ENCODE measurements at regions not wholly inside any gene's neighbourhood (a gene's known extent, or its start where the extent isn't known, plus 50 kb on each side); places are given as distances from the start of the nearest gene placed in this dataset.
A peak's percentile ranks its signal among the peaks of the same experiment; 100 is the strongest.

GRCh38 chr7:94761451-94761850 is 105.5 kb upstream of the SGCE start:
- no peak for TF ChIP-seq EZH2 (IDR thresholded peaks at IDR 0.05; ENCODE audit: insufficient read depth, low read length)
- no peak for TF ChIP-seq CTCF (IDR thresholded peaks at IDR 0.05; ENCODE audit: insufficient read depth, low read depth, low read length)
- DNase-seq (ENCODE audit: low read depth) (no peak), FAIRE-seq (no peak)

GRCh38 chr7:94763268-94763667 is 107.3 kb upstream of the SGCE start:
- no peak for FAIRE-seq
- Histone ChIP-seq H4K20me1 (ENCODE audit: insufficient read depth, low read length) (no peaks in the 10 kb centered on the region), H3K9ac (ENCODE audit: low read length) (no peak overlapping the region), H3K27me3 (ENCODE audit: insufficient read depth, low read length) (no peaks in the 10 kb centered on the region), H3K27ac (ENCODE audit: low read depth, low read length) (no peak overlapping the region), H3K79me2 (ENCODE audit: insufficient read depth, low read length) (no peaks in the 10 kb centered on the region), H3K36me3 (ENCODE audit: insufficient read depth, low read length) (no peaks in the 10 kb centered on the region), H3K9me3 (ENCODE audit: insufficient read depth, low read depth, low read length) (no peaks in the 10 kb centered on the region), H3K4me3 (ENCODE audit: insufficient read depth, low read depth, low read length) (no peak overlapping the region), H2AFZ (ENCODE audit: low read depth, low read length) (peak overlapping the region; percentile 17), H3K4me1 (ENCODE audit: insufficient read depth, low read length) (no peaks in the 10 kb centered on the region), H3K4me2 (ENCODE audit: low read length) (no peak overlapping the region)
- H3K27me3 Mint-ChIP-seq (ENCODE audit: low read depth, unreplicated experiment): no peaks in the 10 kb centered on the region
- no peak for DNase-seq (ENCODE audit: low read depth)
- no peaks in the 10 kb centered on the region for H3K36me3 Mint-ChIP-seq (ENCODE audit: low read depth, unreplicated experiment)
- H3K4me1 Mint-ChIP-seq (ENCODE audit: low read depth, unreplicated experiment): no peaks in the 10 kb centered on the region
- H3K4me3 Mint-ChIP-seq (ENCODE audit: unreplicated experiment): no peak overlapping the region
- H3K9me3 Mint-ChIP-seq (ENCODE audit: unreplicated experiment): peaks cover 2% of the 10 kb centered on the region
- TF ChIP-seq CTCF (IDR thresholded peaks at IDR 0.05; ENCODE audit: insufficient read depth, low read depth, low read length): no peak
- no peak for TF ChIP-seq EZH2 (IDR thresholded peaks at IDR 0.05; ENCODE audit: insufficient read depth, low read length)
- H3K27ac Mint-ChIP-seq (ENCODE audit: unreplicated experiment): no peak overlapping the region

More at GRCh38 chr7:94761451-94761850, 105.5 kb upstream of the SGCE start:
- Histone ChIP-seq H3K4me1 (ENCODE audit: insufficient read depth, low read length) (no peaks in the 10 kb centered on the region), H3K27me3 (ENCODE audit: insufficient read depth, low read length) (no peaks in the 10 kb centered on the region), H4K20me1 (ENCODE audit: insufficient read depth, low read length) (no peaks in the 10 kb centered on the region), H3K9me3 (ENCODE audit: insufficient read depth, low read depth, low read length) (no peaks in the 10 kb centered on the region), H3K4me2 (ENCODE audit: low read length) (no peak overlapping the region), H3K27ac (ENCODE audit: low read depth, low read length) (no peak overlapping the region), H3K4me3 (ENCODE audit: insufficient read depth, low read depth, low read length) (no peak overlapping the region), H3K9ac (ENCODE audit: low read length) (no peak overlapping the region), H2AFZ (ENCODE audit: low read depth, low read length) (peak overlapping the region; percentile 20), H3K36me3 (ENCODE audit: insufficient read depth, low read length) (no peaks in the 10 kb centered on the region), H3K79me2 (ENCODE audit: insufficient read depth, low read length) (no peaks in the 10 kb centered on the region)
- no peaks in the 10 kb centered on the region for H3K4me1 Mint-ChIP-seq (ENCODE audit: low read depth, unreplicated experiment)
- no peak overlapping the region for H3K27ac Mint-ChIP-seq (ENCODE audit: unreplicated experiment)
- no peak overlapping the region for H3K4me3 Mint-ChIP-seq (ENCODE audit: unreplicated experiment)
- peaks cover 2% of the 10 kb centered on the region for H3K9me3 Mint-ChIP-seq (ENCODE audit: unreplicated experiment)
- H3K36me3 Mint-ChIP-seq (ENCODE audit: low read depth, unreplicated experiment): no peaks in the 10 kb centered on the region
- H3K27me3 Mint-ChIP-seq (ENCODE audit: low read depth, unreplicated experiment): no peaks in the 10 kb centered on the region

GRCh38 chr7:94769724-94770123 is 113.8 kb upstream of the SGCE start:
- Histone ChIP-seq H3K36me3 (ENCODE audit: insufficient read depth, low read length) (no peaks in the 10 kb centered on the region), H3K4me2 (ENCODE audit: low read length) (no peak overlapping the region), H3K9ac (ENCODE audit: low read length) (no peak overlapping the region), H3K4me1 (ENCODE audit: insufficient read depth, low read length) (no peaks in the 10 kb centered on the region), H3K79me2 (ENCODE audit: insufficient read depth, low read length) (no peaks in the 10 kb centered on the region), H3K9me3 (ENCODE audit: insufficient read depth, low read depth, low read length) (no peaks in the 10 kb centered on the region), H3K27me3 (ENCODE audit: insufficient read depth, low read length) (no peaks in the 10 kb centered on the region), H3K27ac (ENCODE audit: low read depth, low read length) (no peak overlapping the region), H2AFZ (ENCODE audit: low read depth, low read length) (no peak overlapping the region), H3K4me3 (ENCODE audit: insufficient read depth, low read depth, low read length) (no peak overlapping the region), H4K20me1 (ENCODE audit: insufficient read depth, low read length) (no peaks in the 10 kb centered on the region)
- Mint-ChIP-seq H3K36me3 (ENCODE audit: low read depth, unreplicated experiment) (no peaks in the 10 kb centered on the region), H3K9me3 (ENCODE audit: unreplicated experiment) (no peaks in the 10 kb centered on the region), H3K27ac (ENCODE audit: unreplicated experiment) (no peak overlapping the region), H3K4me3 (ENCODE audit: unreplicated experiment) (no peak overlapping the region), H3K4me1 (ENCODE audit: low read depth, unreplicated experiment) (no peaks in the 10 kb centered on the region), H3K27me3 (ENCODE audit: low read depth, unreplicated experiment) (no peaks in the 10 kb centered on the region)
- TF ChIP-seq CTCF (IDR thresholded peaks at IDR 0.05; ENCODE audit: insufficient read depth, low read depth, low read length) (no peak), EZH2 (IDR thresholded peaks at IDR 0.05; ENCODE audit: insufficient read depth, low read length) (no peak)
- DNase-seq (ENCODE audit: low read depth) (no peak), FAIRE-seq (no peak)

All from astrocyte (in vitro differentiated cells and primary cell).